Lower leg skin (tissue), 3 donors: ENCODE measurements at regions not wholly inside any gene's neighbourhood (a gene's known extent, or its start where the extent isn't known, plus 50 kb on each side); places are given as distances from the start of the nearest gene placed in this dataset.

Experiments used
- POLR2A ChIP-seq, 2 donors: fragments of 450-650 bp; IDR thresholded peaks; one replicate each; pipeline ENCODE4 v1.6.1; 2016 to 2017; ENCODE audit warnings: antibody characterized with exemption in 2 of 2, mild to moderate bottlenecking in 1 of 2, moderate library complexity in 1 of 2
- TF ChIP-seq, protein P1 (sequence below), 3 donors: fragments of 450-650 bp; IDR thresholded peaks; one replicate each; pipeline ENCODE4 v1.5.1; 2016; ENCODE audit warnings: antibody characterized with exemption in 3 of 3, mild to moderate bottlenecking in 3 of 3, moderate library complexity in 2 of 3

DNA sequence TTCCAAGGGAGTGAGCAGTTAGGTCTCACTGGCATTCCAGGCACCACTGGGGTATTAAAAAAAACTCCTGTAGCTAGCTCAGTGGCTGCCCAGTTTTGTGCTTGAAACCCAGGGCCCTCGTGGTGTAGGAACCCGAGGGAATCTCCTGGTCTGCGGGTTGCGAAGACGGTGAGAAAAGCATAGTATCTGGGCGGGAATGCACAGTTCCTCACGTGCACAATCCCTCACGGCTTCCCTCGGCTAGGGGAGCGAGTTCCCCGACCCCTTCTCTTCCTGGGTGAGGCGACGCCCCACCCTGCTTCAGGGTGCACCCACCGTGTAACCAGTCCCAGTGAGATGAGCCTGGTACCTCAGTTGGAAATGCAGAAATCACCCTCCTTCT lies 50.5 kb upstream of the PGBD5 start:
- TF ChIP-seq, protein P1, sequence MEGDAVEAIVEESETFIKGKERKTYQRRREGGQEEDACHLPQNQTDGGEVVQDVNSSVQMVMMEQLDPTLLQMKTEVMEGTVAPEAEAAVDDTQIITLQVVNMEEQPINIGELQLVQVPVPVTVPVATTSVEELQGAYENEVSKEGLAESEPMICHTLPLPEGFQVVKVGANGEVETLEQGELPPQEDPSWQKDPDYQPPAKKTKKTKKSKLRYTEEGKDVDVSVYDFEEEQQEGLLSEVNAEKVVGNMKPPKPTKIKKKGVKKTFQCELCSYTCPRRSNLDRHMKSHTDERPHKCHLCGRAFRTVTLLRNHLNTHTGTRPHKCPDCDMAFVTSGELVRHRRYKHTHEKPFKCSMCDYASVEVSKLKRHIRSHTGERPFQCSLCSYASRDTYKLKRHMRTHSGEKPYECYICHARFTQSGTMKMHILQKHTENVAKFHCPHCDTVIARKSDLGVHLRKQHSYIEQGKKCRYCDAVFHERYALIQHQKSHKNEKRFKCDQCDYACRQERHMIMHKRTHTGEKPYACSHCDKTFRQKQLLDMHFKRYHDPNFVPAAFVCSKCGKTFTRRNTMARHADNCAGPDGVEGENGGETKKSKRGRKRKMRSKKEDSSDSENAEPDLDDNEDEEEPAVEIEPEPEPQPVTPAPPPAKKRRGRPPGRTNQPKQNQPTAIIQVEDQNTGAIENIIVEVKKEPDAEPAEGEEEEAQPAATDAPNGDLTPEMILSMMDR (IDR thresholded peaks at IDR 0.05): no peak
- no peak for TF ChIP-seq POLR2A (IDR thresholded peaks at IDR 0.05)
